ENCODE measurements at regions not wholly inside any gene's neighbourhood (a gene's known extent, or its start where the extent isn't known, plus 50 kb on each side); places are given as distances from the start of the nearest gene placed in this dataset.

DNA sequence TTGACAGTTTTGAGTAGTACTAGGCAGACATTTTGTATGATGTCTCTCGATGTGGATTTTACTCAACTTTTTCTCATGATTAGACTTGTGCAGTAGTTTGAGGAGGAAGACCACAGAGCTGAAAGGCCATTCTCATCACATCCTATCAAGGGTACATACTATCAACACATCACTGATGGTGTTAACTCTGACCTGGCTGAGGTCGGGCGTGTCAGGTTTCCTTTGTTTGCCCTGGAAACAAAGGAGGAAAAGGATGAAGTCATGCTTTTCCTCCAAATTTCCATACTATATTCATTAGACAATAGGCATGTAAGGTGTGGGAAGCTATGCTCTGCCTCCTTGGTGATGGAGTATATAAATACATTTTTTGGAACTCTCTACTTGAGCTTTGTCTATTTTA, 211.1 kb downstream of the DSEL start:
- no peaks in the 10 kb centered on the region for H3K4me1 ChIP-seq
- peaks cover 0 to 6% (median 0%) of the 10 kb centered on the region in 11 donors for H3K9me3 ChIP-seq
- H3K36me3 ChIP-seq = no peaks in the 10 kb centered on the region
- H3K27me3 ChIP-seq = no peaks in the 10 kb centered on the region
- 75 to 90% methylated on average over 3 of the region's 3 CpGs for WGBS, 2 donors
- TF ChIP-seq, protein P1, sequence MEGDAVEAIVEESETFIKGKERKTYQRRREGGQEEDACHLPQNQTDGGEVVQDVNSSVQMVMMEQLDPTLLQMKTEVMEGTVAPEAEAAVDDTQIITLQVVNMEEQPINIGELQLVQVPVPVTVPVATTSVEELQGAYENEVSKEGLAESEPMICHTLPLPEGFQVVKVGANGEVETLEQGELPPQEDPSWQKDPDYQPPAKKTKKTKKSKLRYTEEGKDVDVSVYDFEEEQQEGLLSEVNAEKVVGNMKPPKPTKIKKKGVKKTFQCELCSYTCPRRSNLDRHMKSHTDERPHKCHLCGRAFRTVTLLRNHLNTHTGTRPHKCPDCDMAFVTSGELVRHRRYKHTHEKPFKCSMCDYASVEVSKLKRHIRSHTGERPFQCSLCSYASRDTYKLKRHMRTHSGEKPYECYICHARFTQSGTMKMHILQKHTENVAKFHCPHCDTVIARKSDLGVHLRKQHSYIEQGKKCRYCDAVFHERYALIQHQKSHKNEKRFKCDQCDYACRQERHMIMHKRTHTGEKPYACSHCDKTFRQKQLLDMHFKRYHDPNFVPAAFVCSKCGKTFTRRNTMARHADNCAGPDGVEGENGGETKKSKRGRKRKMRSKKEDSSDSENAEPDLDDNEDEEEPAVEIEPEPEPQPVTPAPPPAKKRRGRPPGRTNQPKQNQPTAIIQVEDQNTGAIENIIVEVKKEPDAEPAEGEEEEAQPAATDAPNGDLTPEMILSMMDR (IDR thresholded peaks at IDR 0.05) = no peak
- ATAC-seq = no peak
- intact Hi-C loops (cut with DNase I) = no loop called here
- no peak overlapping the region for H3K4me3 ChIP-seq
- DNase-seq = no peak
- H3K27ac ChIP-seq = no peak overlapping the region

DNA sequence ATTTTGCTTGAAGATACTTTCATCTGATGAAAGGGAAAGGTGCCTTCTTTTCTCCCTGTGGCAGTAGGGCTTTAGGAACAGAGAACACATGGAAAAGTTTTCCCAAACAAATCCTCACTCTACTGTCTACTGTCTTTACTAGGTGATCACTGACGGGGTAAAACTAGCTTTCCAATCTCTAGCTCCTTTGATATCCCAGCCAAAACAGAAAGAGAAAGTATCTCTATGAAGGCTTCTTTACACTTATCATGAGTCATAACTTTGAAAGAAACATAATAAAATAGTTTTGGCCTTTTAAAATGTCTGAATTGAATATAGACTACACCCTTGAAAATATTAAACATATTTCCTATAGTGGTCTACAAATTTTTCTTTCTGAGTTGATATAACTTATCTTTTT, 214.5 kb downstream of the DSEL start:
- no peak for DNase-seq
- intact Hi-C loops (cut with DNase I) = loop anchor here in 1 of 10 donors (1.0 kb wide), 1 partner anchor 11 kb away; no protein-coding TSS in a partner anchor
- 80 to 97% methylated on average over 1 of the region's 1 CpG for WGBS, 2 donors
- no peak overlapping the region for H3K4me3 ChIP-seq
- TF ChIP-seq, protein P1 (IDR thresholded peaks at IDR 0.05) = no peak
- no peak overlapping the region for H3K27ac ChIP-seq
- no peak for ATAC-seq
- H3K4me1 ChIP-seq = no peaks in the 10 kb centered on the region
- H3K36me3 ChIP-seq = no peaks in the 10 kb centered on the region
- H3K9me3 ChIP-seq = peaks cover 0 to 17% (median 0%) of the 10 kb centered on the region in 11 donors
- no peaks in the 10 kb centered on the region for H3K27me3 ChIP-seq

DNA sequence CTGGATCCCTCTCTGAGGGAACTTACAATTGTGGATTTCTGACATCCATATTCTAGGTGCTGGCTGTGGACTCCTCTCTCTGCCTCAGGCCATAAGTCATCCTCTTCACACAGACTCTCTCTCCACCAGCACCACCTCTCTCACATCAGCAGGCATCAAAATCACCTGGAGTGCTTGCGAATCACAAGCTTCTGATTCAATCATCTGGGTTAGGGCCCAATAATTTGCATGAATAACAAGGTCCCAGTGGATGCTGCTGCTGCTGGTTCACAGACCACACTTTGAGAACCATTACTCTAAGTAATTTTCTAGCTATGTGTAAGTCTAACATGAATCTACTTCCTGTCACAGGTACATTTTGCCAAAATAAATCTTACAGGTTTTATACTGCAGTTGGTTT, 214.9 kb downstream of the DSEL start:
- intact Hi-C loops (cut with DNase I) = no loop called here
- peaks cover 0 to 17% (median 0%) of the 10 kb centered on the region in 11 donors for H3K9me3 ChIP-seq
- no peak for ATAC-seq
- H3K4me1 ChIP-seq = no peaks in the 10 kb centered on the region
- no peak overlapping the region for H3K27ac ChIP-seq
- H3K27me3 ChIP-seq = no peaks in the 10 kb centered on the region
- H3K36me3 ChIP-seq = no peaks in the 10 kb centered on the region
- TF ChIP-seq, protein P1 (IDR thresholded peaks at IDR 0.05) = no peak
- no peak for DNase-seq
- no peak overlapping the region for H3K4me3 ChIP-seq
- 85 to 92% methylated on average over 1 of the region's 1 CpG for WGBS, 2 donors

DNA sequence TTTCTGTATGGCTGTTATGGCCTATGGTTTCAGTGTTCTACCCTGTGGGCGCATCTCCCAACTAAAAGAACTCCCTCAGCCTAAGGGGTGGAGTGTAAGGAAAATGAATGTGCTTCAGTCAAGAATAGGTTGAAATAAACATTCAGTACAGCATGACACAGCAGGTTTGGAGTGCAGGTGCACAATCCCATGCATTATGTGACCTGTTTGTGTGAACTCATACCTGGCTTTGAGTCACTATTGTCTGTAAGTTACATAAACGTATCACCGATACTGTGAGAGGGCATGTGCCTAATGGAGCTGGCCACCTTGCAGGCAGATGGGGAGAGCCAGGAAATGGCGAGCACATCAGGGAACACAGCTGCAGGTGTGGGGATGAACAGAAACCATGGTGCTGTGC, 216.0 kb downstream of the DSEL start:
- intact Hi-C loops (cut with DNase I) = no loop called here
- no peaks in the 10 kb centered on the region for H3K27me3 ChIP-seq
- peaks cover 0 to 21% (median 0%) of the 10 kb centered on the region in 11 donors for H3K9me3 ChIP-seq
- H3K36me3 ChIP-seq = no peaks in the 10 kb centered on the region
- ATAC-seq = no peak
- H3K27ac ChIP-seq = no peak overlapping the region
- 91 to 94% methylated on average over 4 of the region's 4 CpGs for WGBS, 2 donors
- no peak for DNase-seq
- no peak overlapping the region for H3K4me3 ChIP-seq
- TF ChIP-seq, protein P1 (IDR thresholded peaks at IDR 0.05) = no peak
- H3K4me1 ChIP-seq = no peaks in the 10 kb centered on the region

All from heart right ventricle (tissue), 16 donors.